SK-N-SH treated with all-trans-retinoic acid at 6 μM for 48 hours (cell line): ENCODE measurements at regions not wholly inside any gene's neighbourhood (a gene's known extent, or its start where the extent isn't known, plus 50 kb on each side); places are given as distances from the start of the nearest gene placed in this dataset.
"Not testable (repeated sequence)": the region's sequence is repeated elsewhere in the genome, so short reads cannot be mapped to it uniquely, and the experiment has no call there.

Experiments
- ATAC-seq: fragments of 200-7000 bp; cut with Tn5 transposase; 3 replicates; pipeline ENCODE4 v1.9.1; 2020; ENCODE audit warnings: mild to moderate bottlenecking, moderate library complexity
- ARNTL ChIP-seq: fragments of 450-650 bp; formaldehyde crosslinking; IDR thresholded peaks from 2 replicates; pipeline ENCODE4 v1.5.0; 2020; ENCODE audit warnings: low read depth, mild to moderate bottlenecking, moderate library complexity, borderline replicate concordance
- BACH2 ChIP-seq: fragments of 250-450 bp; sonication (Bioruptor Pico); IDR thresholded peaks from 2 replicates; pipeline ENCODE4 v1.9.0; 2021; ENCODE audit warnings: mild to moderate bottlenecking, borderline replicate concordance
- CSDC2 ChIP-seq: fragments of 250-450 bp; sonication (Bioruptor Pico); IDR thresholded peaks from 2 replicates; pipeline ENCODE4 v1.5.0; 2020; ENCODE audit warnings: mild to moderate bottlenecking, moderate library complexity
- ESRRG ChIP-seq: fragments of 250-450 bp; sonication (Bioruptor Pico); IDR thresholded peaks from 2 replicates; pipeline ENCODE4 v1.6.1; 2021; ENCODE audit warnings: mild to moderate bottlenecking
- GLIS3 ChIP-seq: fragments of 250-450 bp; sonication (Bioruptor Pico); IDR thresholded peaks from 2 replicates; pipeline ENCODE4 v1.5.0; 2020; ENCODE audit warnings: mild to moderate bottlenecking, moderate library complexity
- ISL1 ChIP-seq: fragments of 250-450 bp; sonication (Bioruptor Pico); IDR thresholded peaks from 2 replicates; pipeline ENCODE4 v2.1.2; 2022; ENCODE audit warnings: mild to moderate bottlenecking, moderate library complexity
- OSR1 ChIP-seq: fragments of 250-450 bp; sonication (Bioruptor Pico); IDR thresholded peaks from 2 replicates; pipeline ENCODE4 v1.8.0; 2022; ENCODE audit warnings: moderate library complexity, mild to moderate bottlenecking, inconsistent platforms
- PPARA ChIP-seq: fragments of 250-450 bp; sonication (Bioruptor Pico); IDR thresholded peaks from 2 replicates; pipeline ENCODE4 v1.5.0; 2020; ENCODE audit warnings: mild to moderate bottlenecking, borderline replicate concordance
- RARB ChIP-seq: fragments of 250-450 bp; sonication (Bioruptor Pico); IDR thresholded peaks from 2 replicates; pipeline ENCODE4 v1.8.0; 2021; ENCODE audit warnings: mild to moderate bottlenecking, moderate library complexity
- TOX ChIP-seq: fragments of 250-450 bp; sonication (Bioruptor Pico); IDR thresholded peaks from 2 replicates; pipeline ENCODE4 v1.8.0; 2021; ENCODE audit warnings: mild to moderate bottlenecking, moderate library complexity, borderline replicate concordance
- TSHZ2 ChIP-seq: fragments of 250-450 bp; sonication (Bioruptor Pico); IDR thresholded peaks from 2 replicates; pipeline ENCODE4 v1.5.0; 2020; ENCODE audit warnings: mild to moderate bottlenecking, moderate library complexity
- ZC3H10 ChIP-seq: fragments of 250-450 bp; sonication (Bioruptor Pico); IDR thresholded peaks from 2 replicates; pipeline ENCODE4 v1.5.1; 2021; ENCODE audit warnings: mild to moderate bottlenecking, moderate library complexity
- ZFP3 ChIP-seq: fragments of 250-450 bp; sonication (Bioruptor Pico); IDR thresholded peaks from 2 replicates; pipeline ENCODE4 v1.5.0; 2020; ENCODE audit warnings: mild to moderate bottlenecking, moderate library complexity
- ZFP30 ChIP-seq: fragments of 450-650 bp; formaldehyde crosslinking; IDR thresholded peaks from 2 replicates; pipeline ENCODE4 v1.5.0; 2022; ENCODE audit warnings: mild to moderate bottlenecking, moderate library complexity
- ZNF70 ChIP-seq: fragments of 450-650 bp; formaldehyde crosslinking; IDR thresholded peaks from 2 replicates; pipeline ENCODE4 v1.5.0; 2020; ENCODE audit warnings: mild to moderate bottlenecking, moderate library complexity
- TF ChIP-seq, protein P1 (sequence below): fragments of 250-450 bp; sonication (Bioruptor Pico); IDR thresholded peaks from 2 replicates; pipeline ENCODE4 v1.8.0; 2020; ENCODE audit warnings: mild to moderate bottlenecking, moderate library complexity, borderline replicate concordance
- TF ChIP-seq, protein P2 (sequence below): fragments of 250-450 bp; sonication (Bioruptor Pico); IDR thresholded peaks from 2 replicates; pipeline ENCODE4 v1.5.1; 2020; ENCODE audit warnings: low read depth, mild to moderate bottlenecking, moderate library complexity
- TF ChIP-seq, protein P3 (sequence below): fragments of 250-450 bp; sonication (Bioruptor Pico); IDR thresholded peaks from 2 replicates; pipeline ENCODE4 v1.5.1; 2021; ENCODE audit warnings: mild to moderate bottlenecking, moderate library complexity

- ATAC-seq, result peak; percentile 96
- TF ChIP-seq ZNF70 (CRISPR knock-in tag), result no peak
Measured at GRCh38 chrX:36898301-36898700, 109.9 kb upstream of the FAM47C start.

DNA sequence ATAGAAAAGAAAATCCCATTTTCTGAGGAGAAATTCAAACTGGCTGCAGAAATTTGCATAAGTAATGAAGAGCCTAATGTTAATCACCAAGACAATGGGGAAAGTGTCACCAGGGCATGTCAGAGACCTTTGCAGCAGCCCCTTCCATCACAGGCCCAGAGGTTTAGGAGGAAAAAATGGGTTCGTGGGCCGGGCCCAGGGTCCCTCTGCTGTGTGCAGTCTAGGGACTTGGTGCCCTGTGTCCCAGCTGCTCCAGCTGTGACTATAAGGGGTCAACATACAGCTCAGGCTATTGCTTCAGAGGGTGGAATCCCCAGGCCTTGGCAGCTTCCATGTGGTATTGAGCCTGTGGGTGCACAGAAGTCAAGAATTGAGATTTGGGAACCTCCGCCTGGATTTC lies 103.6 kb upstream of the FAM47C start:
- ATAC-seq, result not testable (repeated sequence)

GRCh38 chrX:36908801-36909675 lies 99.1 kb upstream of the FAM47C start:
- TF ChIP-seq BACH2, result no peak
- no peak for TF ChIP-seq PPARA
- no peak for TF ChIP-seq RARB
- TF ChIP-seq ZFP30 (CRISPR knock-in tag), result no peak
- no peak for TF ChIP-seq TOX (CRISPR knock-in tag)
- no peak for TF ChIP-seq ZFP3 (CRISPR knock-in tag)
- no peak for TF ChIP-seq ZC3H10
- TF ChIP-seq, protein P1, sequence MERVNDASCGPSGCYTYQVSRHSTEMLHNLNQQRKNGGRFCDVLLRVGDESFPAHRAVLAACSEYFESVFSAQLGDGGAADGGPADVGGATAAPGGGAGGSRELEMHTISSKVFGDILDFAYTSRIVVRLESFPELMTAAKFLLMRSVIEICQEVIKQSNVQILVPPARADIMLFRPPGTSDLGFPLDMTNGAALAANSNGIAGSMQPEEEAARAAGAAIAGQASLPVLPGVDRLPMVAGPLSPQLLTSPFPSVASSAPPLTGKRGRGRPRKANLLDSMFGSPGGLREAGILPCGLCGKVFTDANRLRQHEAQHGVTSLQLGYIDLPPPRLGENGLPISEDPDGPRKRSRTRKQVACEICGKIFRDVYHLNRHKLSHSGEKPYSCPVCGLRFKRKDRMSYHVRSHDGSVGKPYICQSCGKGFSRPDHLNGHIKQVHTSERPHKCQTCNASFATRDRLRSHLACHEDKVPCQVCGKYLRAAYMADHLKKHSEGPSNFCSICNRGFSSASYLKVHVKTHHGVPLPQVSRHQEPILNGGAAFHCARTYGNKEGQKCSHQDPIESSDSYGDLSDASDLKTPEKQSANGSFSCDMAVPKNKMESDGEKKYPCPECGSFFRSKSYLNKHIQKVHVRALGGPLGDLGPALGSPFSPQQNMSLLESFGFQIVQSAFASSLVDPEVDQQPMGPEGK, result no peak
- no peak for TF ChIP-seq ZNF70 (CRISPR knock-in tag)
- no peak for TF ChIP-seq ARNTL (CRISPR knock-in tag)
- peak; percentile 94 for ATAC-seq

GRCh38 chrX:36909676-36910030 lies 98.5 kb upstream of the FAM47C start:
- TF ChIP-seq ESRRG (CRISPR knock-in tag) (no peak), ISL1 (CRISPR knock-in tag) (no peak), ZFP30 (CRISPR knock-in tag) (no peak), BACH2 (no peak), ZFP3 (CRISPR knock-in tag) (no peak)
- no peak for ATAC-seq

GRCh38 chrX:36913551-36913950 lies 94.6 kb upstream of the FAM47C start:
- TF ChIP-seq GLIS3 (CRISPR knock-in tag) (no peak), CSDC2 (CRISPR knock-in tag) (no peak), TOX (CRISPR knock-in tag) (no peak), ESRRG (CRISPR knock-in tag) (no peak), ZFP30 (CRISPR knock-in tag) (no peak), BACH2 (no peak), TSHZ2 (no peak), OSR1 (CRISPR knock-in tag) (no peak)
- TF ChIP-seq, protein P1, result no peak
- TF ChIP-seq, protein P2, sequence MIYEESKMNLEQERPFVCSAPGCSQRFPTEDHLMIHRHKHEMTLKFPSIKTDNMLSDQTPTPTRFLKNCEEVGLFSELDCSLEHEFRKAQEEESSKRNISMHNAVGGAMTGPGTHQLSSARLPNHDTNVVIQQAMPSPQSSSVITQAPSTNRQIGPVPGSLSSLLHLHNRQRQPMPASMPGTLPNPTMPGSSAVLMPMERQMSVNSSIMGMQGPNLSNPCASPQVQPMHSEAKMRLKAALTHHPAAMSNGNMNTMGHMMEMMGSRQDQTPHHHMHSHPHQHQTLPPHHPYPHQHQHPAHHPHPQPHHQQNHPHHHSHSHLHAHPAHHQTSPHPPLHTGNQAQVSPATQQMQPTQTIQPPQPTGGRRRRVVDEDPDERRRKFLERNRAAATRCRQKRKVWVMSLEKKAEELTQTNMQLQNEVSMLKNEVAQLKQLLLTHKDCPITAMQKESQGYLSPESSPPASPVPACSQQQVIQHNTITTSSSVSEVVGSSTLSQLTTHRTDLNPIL (CRISPR knock-in tag), result no peak
- ATAC-seq, result no peak

- ATAC-seq, result no peak
- TF ChIP-seq CSDC2 (CRISPR knock-in tag), result no peak
- no peak for TF ChIP-seq GLIS3 (CRISPR knock-in tag)
- no peak for TF ChIP-seq TSHZ2
- TF ChIP-seq, protein P3, sequence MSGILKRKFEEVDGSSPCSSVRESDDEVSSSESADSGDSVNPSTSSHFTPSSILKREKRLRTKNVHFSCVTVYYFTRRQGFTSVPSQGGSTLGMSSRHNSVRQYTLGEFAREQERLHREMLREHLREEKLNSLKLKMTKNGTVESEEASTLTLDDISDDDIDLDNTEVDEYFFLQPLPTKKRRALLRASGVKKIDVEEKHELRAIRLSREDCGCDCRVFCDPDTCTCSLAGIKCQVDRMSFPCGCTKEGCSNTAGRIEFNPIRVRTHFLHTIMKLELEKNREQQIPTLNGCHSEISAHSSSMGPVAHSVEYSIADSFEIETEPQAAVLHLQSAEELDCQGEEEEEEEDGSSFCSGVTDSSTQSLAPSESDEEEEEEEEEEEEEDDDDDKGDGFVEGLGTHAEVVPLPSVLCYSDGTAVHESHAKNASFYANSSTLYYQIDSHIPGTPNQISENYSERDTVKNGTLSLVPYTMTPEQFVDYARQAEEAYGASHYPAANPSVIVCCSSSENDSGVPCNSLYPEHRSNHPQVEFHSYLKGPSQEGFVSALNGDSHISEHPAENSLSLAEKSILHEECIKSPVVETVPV (CRISPR knock-in tag), result no peak
- TF ChIP-seq, protein P2 (CRISPR knock-in tag), result no peak
- TF ChIP-seq ZNF70 (CRISPR knock-in tag), result no peak
Measured at GRCh38 chrX:36916941-36917340, 91.2 kb upstream of the FAM47C start.
